AG08396 (cell line): ENCODE measurements at regions not wholly inside any gene's neighbourhood (a gene's known extent, or its start where the extent isn't known, plus 50 kb on each side); places are given as distances from the start of the nearest gene placed in this dataset.

Source experiments
- DNase-seq: peaks from one replicate; pipeline ENCODE4 v3.0.0; 2012; ENCODE audit warnings: low spot score, mixed read lengths

- no peak for DNase-seq
These were observed 770.5 kb downstream of the MED13L start for GRCh38 chr12:115506822-115507559.

GRCh38 chr12:115504306-115505290 is 772.9 kb downstream of the MED13L start:
- DNase-seq, result no peak

GRCh38 chr12:115500872-115501271 is 776.6 kb downstream of the MED13L start:
- no peak for DNase-seq

- DNase-seq, result no peak
These were observed 782.2 kb downstream of the MED13L start for GRCh38 chr12:115495300-115495699.

GRCh38 chr12:115492553-115492952 is 784.9 kb downstream of the MED13L start:
- no peak for DNase-seq

- DNase-seq, result no peak
These were observed 785.8 kb downstream of the MED13L start for GRCh38 chr12:115491511-115492250.

GRCh38 chr12:115489253-115489652 is 788.2 kb downstream of the MED13L start:
- DNase-seq, result no peak

- DNase-seq, result no peak
These were observed 791.5 kb downstream of the MED13L start for GRCh38 chr12:115485967-115486366.

GRCh38 chr12:115485503-115485902 is 792.0 kb downstream of the MED13L start:
- no peak for DNase-seq

GRCh38 chr12:115482943-115483342 is 794.5 kb downstream of the MED13L start:
- no peak for DNase-seq

- no peak for DNase-seq
These were observed 796.4 kb downstream of the MED13L start for GRCh38 chr12:115481141-115481540.

GRCh38 chr12:115478505-115478904 is 794.5 kb upstream of the TBX3 start:
- no peak for DNase-seq

GRCh38 chr12:115474539-115475353 is 790.8 kb upstream of the TBX3 start:
- DNase-seq, result no peak

GRCh38 chr12:115473257-115473956 is 789.4 kb upstream of the TBX3 start:
- no peak for DNase-seq

- no peak for DNase-seq
These were observed 788.9 kb upstream of the TBX3 start for GRCh38 chr12:115472852-115473251.

- DNase-seq, result no peak
These were observed 787.0 kb upstream of the TBX3 start for GRCh38 chr12:115470977-115471376.

- DNase-seq, result no peak
These were observed 786.6 kb upstream of the TBX3 start for GRCh38 chr12:115470526-115470925.

- no peak for DNase-seq
These were observed 784.1 kb upstream of the TBX3 start for GRCh38 chr12:115468087-115468510.

- no peak for DNase-seq
These were observed 783.6 kb upstream of the TBX3 start for GRCh38 chr12:115467531-115467930.

GRCh38 chr12:115466076-115466475 is 782.1 kb upstream of the TBX3 start:
- DNase-seq, result no peak

- no peak for DNase-seq
These were observed 780.7 kb upstream of the TBX3 start for GRCh38 chr12:115464661-115465060.
